ENCODE measurements at regions not wholly inside any gene's neighbourhood (a gene's known extent, or its start where the extent isn't known, plus 50 kb on each side); places are given as distances from the start of the nearest gene placed in this dataset.
"Not testable (repeated sequence)": the region's sequence is repeated elsewhere in the genome, so short reads cannot be mapped to it uniquely, and the experiment has no call there.

GRCh38 chr11:37914859-37915258 lies 1316.8 kb upstream of the RAG2 start:
- no peak for DNase-seq (ENCODE audit: low spot score)

GRCh38 chr11:37908219-37908548 lies 1310.1 kb upstream of the RAG2 start:
- no peak for DNase-seq (ENCODE audit: low spot score)

GRCh38 chr11:37907436-37908218 lies 1309.6 kb upstream of the RAG2 start:
- no peak for DNase-seq (ENCODE audit: low spot score)

DNA sequence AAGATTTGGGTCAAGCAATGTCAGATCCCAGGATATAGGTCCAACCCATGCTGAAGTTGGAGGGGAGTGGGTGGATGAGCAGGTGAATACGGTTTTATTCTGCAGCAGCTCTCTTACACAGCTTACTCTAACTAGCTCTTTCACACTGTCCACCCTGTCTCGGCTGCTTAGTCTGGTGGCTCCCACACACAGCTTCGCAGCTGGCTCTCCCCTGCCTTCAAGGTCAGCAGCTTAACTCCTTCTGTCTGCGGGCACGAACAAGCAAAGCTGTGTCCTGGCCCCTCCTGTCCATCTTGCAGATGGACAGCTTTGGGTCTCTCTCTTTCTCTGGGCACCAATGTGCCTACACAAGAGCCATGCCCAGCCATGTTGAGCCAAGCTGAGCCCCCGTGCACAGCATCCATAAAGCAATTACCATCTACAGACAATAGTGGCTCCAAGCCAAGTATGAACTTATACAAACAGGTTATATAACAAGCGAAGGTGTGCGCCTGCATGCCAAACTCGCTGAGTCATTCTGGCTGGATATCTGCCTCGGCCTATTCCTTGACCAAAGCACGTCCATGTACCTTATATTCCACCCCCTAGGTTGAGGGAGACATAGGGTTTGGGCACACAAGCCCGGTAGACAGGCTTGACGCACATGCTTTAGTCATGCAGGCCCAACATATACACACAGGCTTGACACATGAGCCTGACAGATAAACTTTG lies 1307.8 kb upstream of the RAG2 start:
- no peak for DNase-seq (ENCODE audit: low spot score)

DNA sequence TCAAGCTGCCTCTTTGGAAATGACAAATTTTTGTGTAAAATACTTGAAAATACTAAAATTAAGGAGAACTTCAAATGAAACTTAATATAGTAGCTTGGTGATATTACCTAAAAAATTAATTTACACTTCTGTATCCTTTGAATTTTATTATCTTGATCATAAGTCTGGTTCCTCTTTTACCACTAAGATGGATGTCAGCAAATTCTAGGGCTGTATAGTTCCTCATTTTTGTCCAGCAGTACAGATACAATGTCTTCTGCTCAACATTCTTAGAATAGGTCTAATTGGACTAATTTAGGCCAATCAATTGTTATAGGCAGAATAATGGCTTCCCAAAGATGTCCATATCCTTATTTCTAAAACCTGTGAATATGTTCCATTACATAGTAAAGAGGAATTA lies 1298.0 kb upstream of the RAG2 start:
- no peak for DNase-seq (ENCODE audit: low spot score)

DNA sequence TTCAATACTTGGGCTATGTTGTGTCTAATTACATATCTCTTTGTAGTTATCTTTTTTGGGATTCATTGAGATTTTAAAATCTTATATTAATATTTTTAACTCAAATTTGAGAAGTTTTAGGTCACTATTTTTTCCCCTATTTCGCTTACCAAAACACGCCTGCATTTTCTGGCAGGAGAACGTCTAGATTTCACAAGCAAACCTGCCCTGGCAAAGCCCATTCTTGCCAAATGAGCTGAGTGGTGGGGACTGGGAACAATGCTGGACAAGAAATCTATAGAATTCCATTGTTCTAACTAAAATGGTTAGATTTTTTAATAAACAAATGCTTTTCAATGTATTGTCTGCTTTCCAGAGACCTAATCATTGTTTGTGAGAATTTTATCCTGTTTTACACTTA lies 1283.7 kb upstream of the RAG2 start:
- DNase-seq (ENCODE audit: low spot score): no peak

DNA sequence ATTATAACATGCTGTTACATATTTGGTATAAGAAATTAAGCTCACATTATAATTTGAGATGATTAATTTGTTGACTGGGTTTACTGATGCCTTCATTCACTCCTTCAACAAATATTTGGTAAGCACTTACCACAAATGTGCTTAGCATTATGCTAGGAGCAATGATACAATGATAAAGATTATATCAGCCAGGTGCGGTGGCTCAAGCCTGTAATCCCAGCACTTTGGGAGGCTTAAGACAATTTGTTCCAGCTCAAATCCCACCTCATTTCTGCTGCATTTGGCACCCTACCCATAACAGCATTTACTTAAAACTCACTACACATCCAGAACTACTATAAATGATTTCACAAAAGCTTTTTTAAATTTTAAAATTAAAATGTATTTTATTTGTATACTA lies 1263.6 kb upstream of the RAG2 start:
- no peak for DNase-seq (ENCODE audit: low spot score)

GRCh38 chr11:37858806-37859537 lies 1260.9 kb upstream of the RAG2 start:
- DNase-seq (ENCODE audit: low spot score): not testable (repeated sequence)

- DNase-seq (ENCODE audit: low spot score): no peak
Observed at GRCh38 chr11:37858398-37858797, 1260.4 kb upstream of the RAG2 start.

DNA sequence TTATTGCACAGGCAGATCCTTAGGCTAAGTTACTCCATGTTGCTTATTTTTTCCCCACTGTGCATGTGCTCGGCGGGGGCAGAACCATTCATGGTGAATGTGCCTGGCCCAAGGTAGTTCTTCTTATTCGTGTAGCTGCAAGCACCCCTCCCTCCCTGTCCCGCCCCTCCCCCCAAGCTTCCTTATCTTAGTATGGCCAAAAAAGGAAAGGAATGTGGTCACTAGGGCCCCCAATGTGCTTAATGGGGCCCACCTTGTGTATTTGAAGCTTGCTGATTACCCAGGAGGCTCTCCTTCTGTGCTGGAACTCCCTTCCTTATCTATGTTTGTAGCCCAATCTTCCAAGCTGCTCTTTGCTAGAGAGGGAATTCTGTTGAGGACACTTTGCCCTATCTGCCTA lies 1259.7 kb upstream of the RAG2 start:
- no peak for DNase-seq (ENCODE audit: low spot score)

DNA sequence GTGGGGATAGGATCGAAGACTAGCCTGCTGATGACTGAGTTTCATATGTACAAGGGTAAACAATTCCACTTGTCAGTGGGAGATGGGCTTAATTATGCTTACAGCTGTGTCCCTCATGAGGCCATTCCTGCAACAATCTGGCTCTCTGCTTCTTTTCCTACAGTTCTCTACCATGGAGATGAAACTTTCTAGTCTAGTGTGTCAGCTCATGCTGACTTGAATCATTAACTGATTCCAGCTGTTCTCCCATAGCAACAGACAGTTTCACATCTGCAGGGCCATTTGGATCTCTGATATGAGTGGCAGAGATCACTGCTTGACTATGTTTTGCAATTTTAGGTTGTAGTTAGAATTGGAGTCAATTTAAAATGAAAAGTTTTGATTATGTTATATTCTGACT lies 1251.7 kb upstream of the RAG2 start:
- DNase-seq (ENCODE audit: low spot score): no peak

DNA sequence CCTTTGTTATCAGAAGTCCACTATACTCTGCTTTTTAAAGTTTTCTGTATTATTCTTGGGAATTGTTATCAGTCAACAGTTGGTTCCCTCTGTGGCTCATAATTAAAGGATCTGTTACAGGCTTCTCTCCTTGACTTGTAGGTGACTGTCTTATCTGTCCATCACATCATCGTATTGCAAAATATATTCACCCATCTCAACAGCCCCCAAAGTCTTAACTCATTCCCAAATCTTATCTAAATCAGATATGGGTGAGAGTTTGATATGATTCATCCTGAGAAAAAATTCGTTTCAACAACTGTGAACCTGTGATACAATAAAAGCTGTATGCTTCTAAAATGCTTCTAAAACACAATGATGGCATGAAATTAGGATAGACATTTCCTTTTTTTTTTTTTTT lies 1245.6 kb upstream of the RAG2 start:
- no peak for DNase-seq (ENCODE audit: low spot score)

DNA sequence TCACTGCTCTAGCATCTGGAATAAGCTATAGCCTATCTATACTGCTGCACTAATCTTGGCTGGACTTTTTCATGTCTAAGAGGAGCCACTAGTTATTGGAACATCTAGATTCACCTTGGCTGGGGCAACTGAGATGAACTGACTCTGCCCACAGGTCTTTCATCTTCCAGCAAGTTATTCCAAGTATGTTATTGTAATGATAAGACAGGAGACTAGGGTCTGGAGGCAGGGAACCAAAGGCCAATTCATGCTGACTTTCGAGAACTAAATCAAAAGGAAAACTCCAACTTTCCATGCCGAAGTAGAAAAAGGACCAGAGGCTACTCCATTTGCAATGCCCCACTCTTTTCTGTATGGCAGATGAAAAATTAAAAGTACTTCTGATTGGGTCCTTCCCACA lies 1243.0 kb upstream of the RAG2 start:
- DNase-seq (ENCODE audit: low spot score): no peak

DNA sequence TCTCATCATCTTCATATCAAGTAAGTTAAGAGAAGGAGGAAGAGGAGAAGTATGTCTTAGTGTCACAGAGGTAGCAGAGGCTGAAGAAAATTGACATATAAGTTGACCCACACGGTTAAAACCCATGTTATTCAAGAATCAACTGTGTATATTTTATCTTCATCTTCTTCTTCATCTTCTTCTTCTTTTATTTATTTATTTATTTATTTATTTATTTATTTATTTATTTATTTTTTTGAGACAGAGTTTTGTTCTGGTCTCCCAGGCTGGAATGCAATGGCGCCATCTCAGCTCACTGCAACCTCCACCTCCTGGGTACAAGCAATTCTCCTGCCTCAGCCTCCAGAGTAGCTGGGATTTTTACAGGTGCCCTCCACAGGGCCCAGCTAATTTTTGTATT lies 1242.3 kb upstream of the RAG2 start:
- not testable (repeated sequence) for DNase-seq (ENCODE audit: low spot score)

DNA sequence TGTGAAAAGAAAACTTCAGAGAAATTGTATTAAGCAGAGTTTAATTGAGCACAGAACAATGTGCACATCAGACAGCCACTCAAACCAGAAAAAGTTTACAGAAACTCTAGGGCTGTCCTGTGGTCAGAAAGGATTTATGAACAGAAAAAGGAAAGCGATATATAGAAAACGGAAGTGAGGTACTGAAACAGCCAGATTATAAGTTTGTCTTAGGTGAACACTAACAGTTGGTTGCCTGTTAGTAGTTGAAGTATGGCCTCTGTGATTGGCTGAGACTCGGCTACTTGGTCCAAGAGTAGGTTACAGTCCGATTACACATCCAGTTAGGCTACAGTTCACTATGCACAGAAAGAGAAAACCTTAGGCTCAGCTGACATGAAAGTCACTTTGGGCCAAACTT lies 1232.5 kb upstream of the RAG2 start:
- DNase-seq (ENCODE audit: low spot score): no peak

- DNase-seq (ENCODE audit: low spot score): no peak
Observed at GRCh38 chr11:37817727-37818270, 1219.8 kb upstream of the RAG2 start.

DNA sequence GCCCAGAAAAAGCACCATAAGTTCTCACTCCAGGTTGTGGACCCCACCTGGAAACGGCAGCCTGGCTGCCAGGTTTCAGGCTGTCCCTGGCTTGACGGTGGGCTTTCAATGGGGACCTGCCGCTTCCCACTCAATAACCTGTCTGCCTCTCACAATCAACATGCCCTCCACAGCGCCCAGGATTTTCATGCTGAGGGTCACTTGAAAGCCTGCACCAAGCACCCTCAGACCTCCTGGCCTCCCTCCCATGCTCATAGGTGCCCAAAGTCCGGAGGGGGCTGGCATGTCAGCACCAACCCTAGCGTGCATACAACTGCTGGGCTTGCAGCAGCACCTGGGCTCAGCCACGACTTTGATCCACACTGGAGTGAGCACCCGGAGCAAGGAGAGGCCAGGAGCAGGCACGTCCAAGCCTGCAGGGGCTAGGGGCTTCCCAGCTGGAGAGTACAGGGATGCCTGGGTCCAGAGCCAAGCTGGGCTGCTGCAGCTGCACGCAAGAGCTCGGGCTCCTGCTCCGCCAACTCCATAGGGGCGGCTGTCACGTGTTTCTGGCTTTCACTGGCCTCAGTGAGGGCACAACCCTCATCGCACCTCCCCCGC lies 1214.3 kb upstream of the RAG2 start:
- no peak for DNase-seq (ENCODE audit: low spot score)

DNA sequence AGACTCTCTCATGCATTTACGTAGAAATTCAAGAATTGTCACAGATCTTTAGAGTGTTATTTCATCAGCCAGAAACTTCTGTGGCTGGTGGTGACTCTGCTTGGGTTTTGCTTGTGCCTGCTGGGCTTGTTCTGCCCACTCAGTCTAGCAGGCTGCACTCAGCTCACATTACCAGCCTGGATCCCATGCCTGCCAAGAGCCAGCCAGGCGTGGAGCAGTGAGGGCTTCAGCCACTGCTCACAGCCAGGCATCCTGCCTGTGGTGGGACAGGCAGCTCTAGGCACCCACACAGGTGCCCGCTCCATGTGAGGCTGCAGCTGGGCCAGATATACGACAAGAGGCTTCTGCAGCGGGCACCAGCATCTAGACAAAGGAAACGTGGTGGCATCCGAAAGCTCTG lies 1213.3 kb upstream of the RAG2 start:
- DNase-seq (ENCODE audit: low spot score): no peak

- DNase-seq (ENCODE audit: low spot score): no peak
Observed at GRCh38 chr11:37804666-37805065, 1206.6 kb upstream of the RAG2 start.

DNA sequence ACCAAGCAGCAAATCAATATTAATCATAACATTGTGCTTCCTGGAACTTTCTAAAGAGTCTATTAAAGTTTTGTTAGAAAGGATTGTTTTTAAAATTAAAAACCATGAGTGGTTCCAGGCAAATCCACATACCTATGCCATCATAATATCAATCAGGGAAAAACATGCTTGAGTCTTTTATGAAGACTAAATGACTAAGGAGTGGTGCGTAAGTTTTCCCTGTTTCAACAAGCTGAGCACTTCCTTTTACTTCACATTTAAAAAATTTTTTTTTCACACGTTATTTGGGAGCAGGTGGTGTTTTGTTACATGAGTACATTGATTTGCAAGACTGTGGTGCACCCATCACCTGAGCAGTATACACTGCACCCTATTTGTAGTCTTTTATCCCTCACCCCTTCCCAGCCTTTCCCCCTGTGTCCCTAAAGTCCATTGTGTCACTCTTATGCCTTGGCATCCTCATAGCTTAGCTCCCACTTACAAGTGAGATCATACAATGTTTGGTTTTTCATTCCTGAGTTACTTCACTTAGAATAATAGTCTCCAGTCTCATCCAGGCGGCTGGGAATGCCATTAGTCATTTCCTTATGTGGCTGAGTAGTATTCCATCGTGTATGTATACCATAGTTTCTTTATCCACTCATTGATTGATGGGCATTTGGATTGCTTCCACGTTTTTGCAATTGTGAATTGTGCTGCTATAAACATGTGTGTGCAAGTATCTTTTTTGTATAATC lies 1190.3 kb upstream of the RAG2 start:
- DNase-seq (ENCODE audit: low spot score): no peak

DNA sequence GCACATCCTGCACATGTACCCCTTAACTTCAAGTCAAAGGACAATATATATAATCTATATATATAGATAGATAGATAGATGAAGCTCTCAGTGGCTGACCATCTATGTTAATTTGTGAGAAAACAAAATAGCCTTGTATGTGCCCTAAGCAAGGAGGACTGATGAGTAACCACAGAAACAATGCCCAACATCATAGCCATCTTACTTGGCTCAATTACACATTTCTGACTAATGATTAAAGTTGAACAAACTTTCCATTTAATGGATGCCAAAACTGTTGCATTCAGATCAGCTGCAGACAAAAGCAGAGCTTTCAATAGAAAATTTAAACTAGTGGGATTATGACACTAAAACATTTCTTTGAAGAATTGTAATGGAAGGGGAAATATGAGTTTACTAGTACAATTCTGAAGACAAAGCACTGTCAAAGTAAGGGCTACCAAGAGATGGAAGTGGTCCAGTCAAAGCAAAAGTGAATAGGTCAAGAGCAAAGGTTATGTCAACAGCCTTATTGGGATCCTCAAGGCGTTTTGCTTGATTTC lies 1188.2 kb upstream of the RAG2 start:
- DNase-seq (ENCODE audit: low spot score): no peak

All from mucosa of gallbladder (tissue), 1 donor.